HK-2 (cell line): ENCODE measurements at regions not wholly inside any gene's neighbourhood (a gene's known extent, or its start where the extent isn't known, plus 50 kb on each side); places are given as distances from the start of the nearest gene placed in this dataset.

Experiments used
- DNase-seq: peaks from one replicate; pipeline ENCODE4 v3.0.0-alpha.2; 2018; ENCODE audit not compliant: unreplicated experiment

DNA sequence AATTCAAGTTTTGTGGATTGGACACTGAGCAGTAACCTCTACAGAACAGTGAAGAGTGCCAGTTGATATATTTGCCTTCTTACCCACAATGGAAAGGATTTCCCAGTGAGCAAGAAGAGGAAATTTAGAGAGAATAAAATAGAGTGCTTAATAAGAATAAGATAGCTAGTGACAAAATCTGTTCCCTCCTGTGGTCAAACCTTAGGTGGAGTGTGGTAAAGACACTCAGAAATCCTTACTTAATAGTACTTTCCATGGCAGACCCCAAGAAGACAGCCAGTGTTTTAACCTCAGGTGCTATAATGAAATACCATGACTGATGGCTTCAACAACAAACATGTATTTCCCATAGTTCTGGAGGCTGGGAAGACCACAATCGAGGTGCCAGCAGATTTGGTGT is 108.4 kb upstream of the TNFAIP3 start:
- DNase-seq: no peak

DNA sequence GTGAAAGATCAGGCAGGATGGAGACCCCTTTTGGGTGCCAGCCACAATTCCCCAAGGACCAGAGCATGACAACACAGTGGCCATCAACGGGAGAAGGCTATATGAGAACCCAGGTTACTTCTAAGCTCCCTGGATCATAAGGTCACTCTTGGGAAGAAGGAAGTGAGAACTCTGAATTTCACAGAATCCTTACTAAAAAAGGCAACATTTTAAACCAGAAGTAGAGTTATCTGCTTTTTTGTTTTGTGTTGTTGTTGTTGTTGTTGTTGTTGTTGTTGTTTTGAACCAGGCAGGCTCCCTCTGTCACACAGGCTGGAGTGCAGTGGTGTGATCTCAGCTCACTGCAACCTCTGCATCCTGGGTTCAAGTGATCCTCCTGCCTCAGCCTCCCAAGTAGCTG is 107.4 kb upstream of the TNFAIP3 start:
- no peak for DNase-seq

DNA sequence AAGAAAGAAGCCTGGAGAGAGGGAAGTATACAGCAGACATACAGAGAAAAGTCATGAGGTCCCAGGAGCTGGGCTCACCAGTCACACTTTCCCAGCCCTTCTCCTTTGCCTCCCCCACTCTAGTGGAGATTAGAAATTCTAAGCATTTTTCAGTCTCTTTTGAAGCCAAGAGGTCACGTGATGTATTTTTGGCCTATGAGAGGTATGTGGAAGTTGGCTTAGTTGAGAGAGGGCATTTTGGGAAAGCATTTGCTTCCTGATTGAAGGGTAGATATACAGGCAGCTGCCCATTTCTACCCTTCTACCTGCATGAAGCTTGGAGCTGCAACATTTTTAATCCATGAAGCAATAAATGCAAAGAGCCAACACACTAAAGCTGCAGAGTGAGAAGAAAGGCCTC is 106.0 kb upstream of the TNFAIP3 start:
- no peak for DNase-seq

DNA sequence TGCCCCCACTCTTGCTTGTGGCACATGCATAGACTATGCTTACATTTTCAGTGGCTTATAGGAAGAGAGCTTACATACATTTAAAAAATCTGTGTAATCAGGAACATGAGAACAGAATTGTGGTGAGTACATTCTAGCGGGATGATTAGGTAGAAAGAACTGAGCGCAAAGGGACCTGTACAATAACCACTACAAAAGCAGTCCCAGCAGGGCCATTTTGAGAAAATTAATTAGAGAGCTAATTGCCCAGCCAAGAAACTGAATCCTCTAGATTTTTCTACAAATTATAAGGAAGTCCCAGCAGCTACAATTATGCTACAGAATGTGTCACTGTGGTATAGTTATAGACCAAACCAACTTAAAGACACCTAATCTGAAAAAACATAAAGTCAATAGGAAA is 105.6 kb upstream of the TNFAIP3 start:
- no peak for DNase-seq

DNA sequence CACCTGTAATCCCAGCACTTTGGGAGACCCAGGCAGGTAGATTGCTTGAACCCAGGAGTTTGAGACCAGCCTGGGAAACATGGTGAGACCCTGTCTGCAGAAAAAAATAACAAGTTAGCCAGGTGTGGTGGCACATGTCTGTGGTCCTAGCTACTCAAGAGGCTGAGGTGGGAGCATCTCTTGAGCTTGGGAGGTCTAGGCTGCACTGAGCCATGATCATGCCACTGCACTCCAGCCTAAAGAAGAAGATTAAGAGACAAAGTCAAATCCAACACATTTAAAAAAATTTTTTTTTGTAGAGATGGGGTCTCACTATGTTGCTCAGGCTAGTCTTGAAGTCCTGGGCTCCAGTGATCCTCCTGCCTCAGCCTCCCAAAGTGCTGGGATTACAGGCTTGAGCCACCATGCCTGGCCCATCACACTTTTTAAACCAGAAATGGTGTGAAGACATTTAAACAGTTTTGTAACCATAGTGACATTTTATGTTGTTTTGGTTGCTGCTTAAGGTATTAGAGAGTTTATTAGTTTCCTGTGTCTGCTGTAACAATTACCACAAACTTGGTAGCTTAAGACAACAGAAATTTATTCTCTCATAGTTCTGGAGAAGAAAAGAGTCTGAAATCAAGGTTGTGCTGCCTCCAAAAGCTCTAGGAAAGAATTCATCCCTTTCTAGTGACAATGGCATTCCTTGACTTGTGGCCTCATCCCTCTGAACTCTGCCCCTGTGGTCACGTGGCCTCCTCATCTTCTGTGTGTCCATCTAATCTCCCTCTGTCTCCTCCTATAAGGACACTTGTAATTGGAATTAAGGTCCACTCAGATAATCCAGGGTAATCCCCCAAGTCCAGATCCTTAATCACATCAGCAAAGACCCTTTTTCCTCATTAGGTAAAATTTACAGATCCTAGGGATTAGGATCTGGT is 104.6 kb upstream of the TNFAIP3 start:
- no peak for DNase-seq

DNA sequence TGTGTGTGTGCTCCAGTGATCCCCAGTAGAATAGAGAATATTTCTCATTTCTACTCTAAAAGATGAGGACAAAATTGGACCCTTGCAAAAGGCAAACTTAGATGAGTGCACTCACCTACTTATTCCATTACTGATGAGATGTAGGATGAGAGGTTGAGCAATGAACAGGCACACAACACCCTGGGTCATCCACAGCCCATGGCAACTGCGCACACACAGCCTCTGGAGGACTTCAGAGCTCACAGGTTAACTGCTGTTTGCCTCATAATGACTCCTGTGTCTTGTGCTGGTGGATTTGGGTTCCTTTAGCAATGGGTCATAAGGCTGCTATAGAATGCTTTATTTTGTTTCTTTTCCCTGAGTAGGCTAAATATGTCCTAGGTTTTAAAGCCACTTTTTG is 103.6 kb upstream of the TNFAIP3 start:
- no peak for DNase-seq

DNA sequence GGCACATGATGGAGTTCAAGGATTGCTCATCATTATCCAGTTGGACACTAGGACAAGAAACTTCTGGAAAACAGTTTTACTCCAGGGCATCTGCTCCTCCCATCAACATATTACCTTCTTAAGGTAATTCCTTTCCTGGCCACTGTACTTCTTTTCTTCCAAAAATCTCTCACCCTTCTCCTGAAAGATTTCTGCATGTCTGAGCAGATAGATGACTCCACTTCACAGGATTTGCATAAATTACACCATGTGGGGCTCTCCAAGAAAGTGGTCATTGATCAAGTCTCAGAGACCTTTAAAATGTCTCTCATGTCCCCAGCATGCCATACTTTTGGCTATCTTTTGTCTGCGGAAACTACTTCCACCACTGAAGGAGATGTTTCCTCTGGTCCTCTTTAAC is 103.2 kb upstream of the TNFAIP3 start:
- no peak for DNase-seq

DNA sequence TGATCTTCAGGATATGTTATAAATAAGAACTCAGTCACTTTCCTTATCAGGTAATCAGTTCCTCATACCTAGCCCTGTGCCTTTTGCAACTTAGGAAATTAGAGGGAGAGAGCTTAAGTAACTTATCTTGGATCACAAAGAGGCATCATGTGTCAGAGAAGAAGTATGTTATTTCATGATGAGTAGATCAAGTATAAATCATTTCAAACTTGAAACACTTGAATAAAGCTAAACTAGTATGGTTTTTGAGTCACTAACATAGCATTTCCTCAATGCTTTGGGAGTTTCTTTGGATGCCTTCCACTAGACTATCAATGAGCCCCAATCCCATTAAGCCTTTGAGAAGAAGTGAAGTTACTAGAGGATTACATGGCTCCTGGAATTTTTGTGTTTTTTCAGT is 102.6 kb upstream of the TNFAIP3 start:
- DNase-seq: no peak

DNA sequence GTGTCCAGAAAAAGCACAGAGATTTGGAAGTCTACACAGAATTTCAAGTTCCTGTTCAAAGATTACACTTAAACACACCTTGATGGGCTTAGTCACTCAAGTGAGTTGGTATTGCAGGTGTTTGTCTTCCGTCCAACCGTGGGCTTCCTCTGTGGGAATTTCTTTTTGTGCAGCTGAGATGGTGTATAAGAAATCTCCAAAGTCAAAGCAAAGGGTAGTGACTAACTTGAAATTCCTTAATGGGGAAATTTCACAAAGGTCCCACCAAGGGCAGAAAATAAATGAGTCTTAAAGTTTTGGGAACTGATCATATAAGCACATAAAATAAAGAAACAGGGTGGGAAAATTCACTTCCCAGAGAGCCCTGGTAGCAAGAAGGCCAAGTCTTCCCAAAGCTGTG is 102.0 kb upstream of the TNFAIP3 start:
- DNase-seq: no peak

DNA sequence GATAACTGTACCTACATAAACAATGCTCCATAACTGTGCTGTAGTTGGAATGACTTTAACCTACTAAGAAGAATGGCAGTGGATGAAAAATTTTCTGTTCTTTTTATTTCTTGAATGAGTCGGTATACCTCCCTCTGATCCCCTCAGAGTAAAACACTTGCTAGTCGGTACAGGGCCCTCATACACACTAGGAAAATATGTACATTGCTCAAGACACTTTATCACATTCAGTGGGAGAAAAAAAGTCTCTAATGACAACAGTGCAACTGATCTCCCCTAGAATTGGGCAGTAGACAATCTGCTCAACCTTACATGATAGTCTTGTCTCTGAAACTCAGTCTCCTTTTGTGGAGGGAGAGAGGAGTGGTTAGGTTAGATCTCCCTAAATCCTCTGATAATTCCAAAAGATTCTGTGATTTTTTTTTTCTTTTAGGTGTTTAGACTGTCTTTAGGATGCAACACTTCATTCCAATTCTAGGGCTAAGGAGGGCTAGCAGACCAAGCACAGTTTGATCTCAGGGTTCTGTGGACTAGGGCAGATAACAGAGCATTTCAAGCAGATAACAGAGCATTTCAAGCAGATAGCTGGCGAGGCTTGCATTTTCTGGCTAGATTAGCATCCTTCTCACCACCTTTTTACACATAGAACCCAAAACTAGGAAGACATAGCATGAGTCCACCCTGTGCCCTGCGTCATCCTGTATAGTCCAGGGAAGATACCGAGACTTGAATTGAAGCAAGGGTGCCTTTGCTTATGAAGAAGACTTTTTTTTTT is 100.3 kb upstream of the TNFAIP3 start:
- no peak for DNase-seq

DNA sequence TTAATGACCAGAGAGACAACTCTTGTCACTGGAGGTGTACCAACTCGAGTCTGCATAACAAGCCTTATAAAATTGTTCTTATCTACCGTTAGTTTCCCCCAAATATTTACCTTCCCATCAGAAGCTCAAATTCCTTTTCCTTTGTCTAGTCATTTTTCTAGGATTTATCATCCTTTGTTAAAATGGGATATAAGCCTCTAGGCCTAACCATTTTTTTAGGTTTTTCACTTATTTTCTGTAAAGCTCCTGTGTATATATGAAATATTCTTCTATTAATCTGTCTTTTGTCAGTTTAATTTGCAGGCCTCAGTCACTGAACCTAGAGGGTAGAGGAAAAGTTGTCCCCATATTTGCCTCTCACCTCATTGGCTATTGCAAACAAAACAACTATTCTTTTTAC is 99.6 kb upstream of the TNFAIP3 start:
- DNase-seq: no peak

DNA sequence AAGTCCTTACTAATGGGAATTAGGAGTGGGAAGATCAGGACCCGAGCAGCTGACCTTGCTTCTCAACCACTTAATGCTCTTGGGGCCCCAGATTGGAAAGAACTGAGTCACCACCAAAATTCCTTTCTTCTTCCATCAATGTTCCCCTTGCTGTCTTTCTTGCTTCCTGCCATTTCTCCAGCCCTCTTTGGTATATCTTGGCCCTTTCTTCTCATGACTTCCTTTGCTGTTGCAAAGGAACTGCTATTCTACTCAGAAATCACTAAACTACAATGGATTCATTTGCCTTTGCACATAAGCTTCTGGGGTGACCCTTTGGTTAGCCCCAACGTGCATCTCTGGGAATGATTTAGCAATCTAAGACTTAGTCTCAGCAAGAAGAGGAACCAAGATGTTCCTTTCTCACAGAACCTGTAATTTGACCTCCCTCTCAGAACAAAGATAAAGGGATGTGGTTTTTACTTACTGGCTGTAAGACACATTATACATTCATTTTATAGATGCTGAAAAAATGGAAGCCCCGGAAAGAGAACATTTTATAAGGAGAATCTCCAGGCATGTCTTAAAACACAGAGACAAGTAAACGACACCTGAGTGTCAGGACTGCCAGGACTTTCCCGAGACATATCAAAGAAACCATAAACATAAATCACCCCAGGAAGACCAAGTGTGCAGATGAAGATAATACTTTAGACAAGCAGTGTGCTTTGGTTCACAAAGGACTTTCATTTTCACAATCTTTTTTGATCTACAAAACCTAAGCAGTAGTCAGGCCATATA is 99.0 kb upstream of the TNFAIP3 start:
- DNase-seq: no peak

DNA sequence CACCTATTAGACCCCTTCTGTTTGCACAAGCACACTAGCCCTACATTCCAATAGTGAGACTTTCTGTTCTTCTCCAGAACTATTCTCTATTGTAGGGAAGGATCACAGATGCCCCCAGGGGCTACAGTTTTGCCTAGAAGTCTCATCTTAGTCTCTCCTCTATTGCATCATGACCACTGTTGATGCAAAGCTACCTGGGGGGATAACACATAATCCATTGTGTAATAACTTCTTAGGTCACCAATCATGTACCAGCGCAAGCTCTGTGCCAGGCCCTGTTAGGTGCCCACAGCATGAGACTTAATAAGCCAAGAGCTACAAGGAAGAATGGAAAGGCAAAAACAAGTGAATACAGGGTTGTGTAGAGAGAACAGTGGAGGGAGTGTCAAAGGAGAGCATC is 98.1 kb upstream of the TNFAIP3 start:
- no peak for DNase-seq

DNA sequence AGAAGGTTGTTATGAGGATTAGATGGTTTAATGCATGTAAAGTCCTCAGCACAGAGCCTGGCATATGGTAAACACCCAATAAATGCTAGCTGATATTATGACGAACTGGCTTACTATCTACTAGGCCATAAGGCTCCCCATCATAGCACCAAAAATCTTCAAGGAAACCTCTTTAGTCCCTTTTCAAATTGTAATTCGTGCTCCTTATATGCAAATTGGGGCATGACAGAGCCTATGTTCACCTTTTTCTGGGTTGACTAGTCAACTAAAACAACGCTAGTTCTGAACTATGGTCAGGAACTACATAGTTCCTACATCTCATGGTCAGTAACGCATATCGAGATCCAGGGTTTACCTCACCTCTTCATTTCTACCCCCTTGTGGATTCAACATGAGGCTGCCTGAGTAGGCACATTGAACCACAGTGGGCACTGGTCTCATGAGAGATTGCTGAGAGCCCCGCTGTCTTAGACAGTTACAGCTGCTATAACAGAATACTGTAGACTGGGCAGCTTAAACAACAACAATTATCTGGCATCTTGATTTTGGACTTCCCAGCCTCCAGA is 97.2 kb upstream of the TNFAIP3 start:
- no peak for DNase-seq

DNA sequence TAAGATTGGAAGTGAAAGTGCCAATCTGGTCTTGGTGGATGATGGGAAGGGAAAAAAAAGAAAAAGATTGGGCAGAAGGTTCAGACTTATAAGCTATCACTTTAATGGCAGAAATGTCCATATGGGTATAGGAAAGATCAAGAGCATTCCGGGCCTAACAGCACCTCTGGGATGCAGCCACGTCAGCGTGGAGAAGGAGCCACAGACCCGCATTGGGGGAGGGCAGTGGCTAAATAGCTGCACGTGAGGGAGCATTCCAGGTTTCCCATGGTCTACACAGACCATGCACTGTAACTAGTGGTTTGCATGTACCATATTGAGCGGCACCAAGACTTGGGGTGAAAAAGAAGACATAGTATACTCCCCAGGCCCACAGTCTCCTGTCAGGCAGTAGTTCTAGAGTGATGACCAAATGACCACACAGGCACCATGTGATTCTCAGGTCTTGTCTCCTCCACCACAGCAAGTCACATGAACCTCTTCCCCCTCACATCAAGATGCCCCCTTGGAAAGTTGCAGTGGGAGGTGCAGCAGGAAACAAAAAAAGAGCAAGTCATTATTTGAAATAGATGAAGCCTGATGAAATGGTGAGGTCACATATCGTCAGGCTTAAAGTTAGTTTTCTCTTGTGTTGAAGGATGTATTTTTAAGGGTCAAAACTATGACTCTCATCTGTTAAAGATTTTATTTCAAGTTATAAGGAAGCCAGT is 94.4 kb upstream of the TNFAIP3 start:
- DNase-seq: no peak

DNA sequence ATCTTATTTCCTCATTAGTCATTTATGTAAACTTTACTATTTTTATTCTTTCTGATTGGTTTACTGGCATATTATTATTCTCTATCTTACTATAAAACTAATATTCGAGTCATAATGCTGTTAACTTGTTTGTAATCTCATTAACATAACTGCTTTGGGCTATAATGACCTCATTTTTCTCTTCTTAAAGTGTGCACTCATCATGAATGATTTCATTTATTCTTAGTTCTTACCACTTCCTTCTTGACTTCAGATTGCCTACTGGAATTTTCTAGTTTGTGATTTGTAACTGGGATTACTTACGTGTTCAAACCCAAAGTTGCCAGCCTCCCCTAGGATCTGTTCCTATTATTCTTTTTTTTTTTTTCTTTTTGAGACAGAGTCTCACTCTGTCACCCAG is 91.8 kb upstream of the TNFAIP3 start:
- DNase-seq: no peak

DNA sequence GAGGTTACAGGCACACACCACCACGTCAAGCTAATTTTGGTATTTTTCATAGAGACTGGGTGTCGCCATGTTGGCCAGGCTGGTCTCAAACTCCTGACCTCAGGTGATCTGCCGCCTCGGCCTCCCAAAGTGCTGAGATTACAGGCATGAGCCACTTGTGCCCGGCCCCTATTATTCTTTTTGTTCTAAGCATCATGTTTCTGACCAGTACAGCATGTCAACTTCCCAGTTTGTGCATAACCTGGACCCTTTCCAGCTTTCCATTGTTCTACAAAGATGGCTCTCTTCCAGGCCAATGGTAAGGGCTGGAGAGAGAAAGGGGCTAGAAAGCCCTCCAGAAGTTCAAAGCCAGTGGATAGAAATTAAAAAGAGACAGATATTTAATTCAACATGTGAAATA is 91.3 kb upstream of the TNFAIP3 start:
- no peak for DNase-seq

DNA sequence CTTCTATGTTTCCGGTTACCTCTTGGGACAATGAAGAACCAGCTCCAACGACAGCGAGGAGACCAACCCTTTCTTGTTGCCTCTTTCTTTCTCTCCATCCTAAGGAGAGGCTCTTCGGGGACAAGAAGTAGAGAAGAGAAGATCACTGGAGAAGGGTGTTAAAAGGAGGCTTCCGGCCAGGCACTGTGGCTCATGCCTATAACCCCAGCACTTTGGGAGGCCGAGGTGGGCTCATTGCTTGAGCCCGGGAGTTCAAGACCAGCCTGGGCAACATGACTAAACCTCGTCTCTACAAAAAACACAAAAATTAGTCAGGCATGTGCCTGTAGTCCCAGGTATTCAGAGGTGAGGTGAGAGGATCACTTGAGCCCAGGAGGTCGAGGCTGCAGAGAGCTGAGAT is 90.8 kb upstream of the TNFAIP3 start:
- DNase-seq: no peak

DNA sequence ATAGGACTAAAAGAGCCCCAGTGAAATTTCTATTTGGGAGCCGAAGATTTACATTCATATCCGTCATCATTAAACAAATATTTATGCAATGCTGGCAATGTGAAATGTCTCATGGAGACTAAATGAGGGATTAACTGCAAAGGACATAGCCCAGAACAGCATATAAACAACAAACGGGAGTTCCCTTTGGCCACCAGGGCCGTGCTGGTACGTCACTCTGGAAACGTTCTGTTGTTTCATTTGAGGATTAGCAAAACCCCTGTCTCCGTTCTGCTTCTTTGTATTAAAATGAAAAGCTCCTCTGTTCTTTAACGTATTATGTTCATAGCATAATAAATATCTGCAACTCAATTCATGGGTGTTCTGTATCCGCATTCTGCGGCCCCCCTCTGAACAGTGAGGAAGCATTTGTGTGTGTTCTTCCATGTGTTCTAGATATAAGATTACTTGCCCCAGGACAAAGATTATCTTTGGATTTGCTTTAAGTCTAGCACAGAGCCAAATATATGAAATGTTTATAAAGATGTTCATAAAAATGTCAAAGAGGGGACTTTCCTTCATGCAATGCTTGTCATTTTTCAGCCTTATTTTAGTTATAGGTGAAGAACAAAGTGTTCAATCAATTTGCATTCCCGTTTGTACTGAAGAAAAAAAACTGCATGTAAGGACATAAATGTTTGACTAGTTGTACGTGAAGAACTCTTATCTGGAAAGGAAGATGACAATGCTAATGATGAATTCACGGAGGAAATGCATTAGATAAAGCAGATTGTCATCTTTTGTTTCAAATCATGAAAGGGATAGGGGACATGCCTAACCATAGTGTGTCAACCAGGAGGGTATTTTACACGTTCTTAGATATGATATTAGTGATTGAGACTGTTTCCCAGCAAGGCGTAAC is 90.0 kb upstream of the TNFAIP3 start:
- no peak for DNase-seq

DNA sequence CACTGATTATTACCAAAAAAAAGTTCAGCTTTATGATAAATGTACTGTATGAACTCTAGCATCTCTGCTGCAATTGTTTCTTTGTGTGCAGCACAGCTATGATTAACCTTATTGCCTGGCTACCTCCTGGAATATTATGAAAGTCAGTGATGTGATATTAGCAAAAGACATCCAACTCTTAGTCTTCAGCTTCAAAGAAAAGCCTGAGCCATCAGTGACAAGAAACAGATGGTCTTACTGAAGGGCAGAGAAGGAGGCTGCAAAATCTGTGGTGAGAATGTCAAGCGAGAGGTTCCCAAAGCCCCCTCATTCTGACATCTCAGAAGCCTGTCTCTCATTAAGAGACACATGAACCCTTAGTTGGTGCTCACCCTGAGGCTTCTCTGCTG is 89.4 kb upstream of the TNFAIP3 start:
- no peak for DNase-seq
